ENCODE measurements at regions not wholly inside any gene's neighbourhood (a gene's known extent, or its start where the extent isn't known, plus 50 kb on each side); places are given as distances from the start of the nearest gene placed in this dataset.

- POLR2A ChIA-PET: no interaction called here
- Histone ChIP-seq H4K20me1 (ENCODE audit: insufficient read depth) (no peaks in the 10 kb centered on the region), H3K4me3 (ENCODE audit: low read depth in 2 of 2, low read length in 1 of 2) (no peak overlapping the region), H3K9ac (no peak overlapping the region), H3K79me2 (ENCODE audit: insufficient read depth) (no peaks in the 10 kb centered on the region), H3K4me2 (no peak overlapping the region), H3K9me2 (no peaks in the 10 kb centered on the region), H2AFZ (ENCODE audit: low read depth) (no peak overlapping the region), H3K36me3 (replicated peaks in 1 of 2; ENCODE audit: control insufficient read depth in 1 of 2, insufficient read depth in 2 of 2, low read length in 1 of 2) (no peaks in the 10 kb centered on the region), H3K27me3 (ENCODE audit: insufficient read depth) (no peaks in the 10 kb centered on the region), H3K4me1 (ENCODE audit: control insufficient read depth in 1 of 2, insufficient read depth in 2 of 2, low read depth in 1 of 2, low read length in 1 of 2) (no peaks in the 10 kb centered on the region), H3K9me3 (no peaks in the 10 kb centered on the region), H3K27ac (ENCODE audit: low read depth in 2 of 2, low read length in 1 of 2) (no peak overlapping the region), H3F3A (replicated peaks; ENCODE audit: insufficient read depth) (no peaks in the 10 kb centered on the region)
- no peak for TF ChIP-seq MEF2A (IDR thresholded peaks at IDR 0.05; ENCODE audit: borderline replicate concordance, low read depth)
- no peak for TF ChIP-seq YY1 (IDR thresholded peaks at IDR 0.05; ENCODE audit: low read depth)
- TF ChIP-seq CHD2 (IDR thresholded peaks at IDR 0.05; ENCODE audit: low read length, partially characterized antibody): no peak
- TF ChIP-seq, protein P1, sequence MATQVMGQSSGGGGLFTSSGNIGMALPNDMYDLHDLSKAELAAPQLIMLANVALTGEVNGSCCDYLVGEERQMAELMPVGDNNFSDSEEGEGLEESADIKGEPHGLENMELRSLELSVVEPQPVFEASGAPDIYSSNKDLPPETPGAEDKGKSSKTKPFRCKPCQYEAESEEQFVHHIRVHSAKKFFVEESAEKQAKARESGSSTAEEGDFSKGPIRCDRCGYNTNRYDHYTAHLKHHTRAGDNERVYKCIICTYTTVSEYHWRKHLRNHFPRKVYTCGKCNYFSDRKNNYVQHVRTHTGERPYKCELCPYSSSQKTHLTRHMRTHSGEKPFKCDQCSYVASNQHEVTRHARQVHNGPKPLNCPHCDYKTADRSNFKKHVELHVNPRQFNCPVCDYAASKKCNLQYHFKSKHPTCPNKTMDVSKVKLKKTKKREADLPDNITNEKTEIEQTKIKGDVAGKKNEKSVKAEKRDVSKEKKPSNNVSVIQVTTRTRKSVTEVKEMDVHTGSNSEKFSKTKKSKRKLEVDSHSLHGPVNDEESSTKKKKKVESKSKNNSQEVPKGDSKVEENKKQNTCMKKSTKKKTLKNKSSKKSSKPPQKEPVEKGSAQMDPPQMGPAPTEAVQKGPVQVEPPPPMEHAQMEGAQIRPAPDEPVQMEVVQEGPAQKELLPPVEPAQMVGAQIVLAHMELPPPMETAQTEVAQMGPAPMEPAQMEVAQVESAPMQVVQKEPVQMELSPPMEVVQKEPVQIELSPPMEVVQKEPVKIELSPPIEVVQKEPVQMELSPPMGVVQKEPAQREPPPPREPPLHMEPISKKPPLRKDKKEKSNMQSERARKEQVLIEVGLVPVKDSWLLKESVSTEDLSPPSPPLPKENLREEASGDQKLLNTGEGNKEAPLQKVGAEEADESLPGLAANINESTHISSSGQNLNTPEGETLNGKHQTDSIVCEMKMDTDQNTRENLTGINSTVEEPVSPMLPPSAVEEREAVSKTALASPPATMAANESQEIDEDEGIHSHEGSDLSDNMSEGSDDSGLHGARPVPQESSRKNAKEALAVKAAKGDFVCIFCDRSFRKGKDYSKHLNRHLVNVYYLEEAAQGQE (IDR thresholded peaks at IDR 0.05; ENCODE audit: low read depth, low read length): no peak
- no peak for TF ChIP-seq EP300 (IDR thresholded peaks at IDR 0.05; ENCODE audit: borderline replicate concordance in 1 of 2, low read depth in 1 of 2, low read length in 1 of 2)
- TF ChIP-seq IRF3 (IDR thresholded peaks at IDR 0.05; ENCODE audit: low read depth, low read length): no peak
- TF ChIP-seq MXI1 (IDR thresholded peaks at IDR 0.05; ENCODE audit: low read depth, low read length): no peak
- TF ChIP-seq FOSL2 (IDR thresholded peaks at IDR 0.05; ENCODE audit: borderline replicate concordance, low read depth): no peak
- no peak for TF ChIP-seq RAD21 (IDR thresholded peaks at IDR 0.05; ENCODE audit: low read length)
- TF ChIP-seq, protein P2, sequence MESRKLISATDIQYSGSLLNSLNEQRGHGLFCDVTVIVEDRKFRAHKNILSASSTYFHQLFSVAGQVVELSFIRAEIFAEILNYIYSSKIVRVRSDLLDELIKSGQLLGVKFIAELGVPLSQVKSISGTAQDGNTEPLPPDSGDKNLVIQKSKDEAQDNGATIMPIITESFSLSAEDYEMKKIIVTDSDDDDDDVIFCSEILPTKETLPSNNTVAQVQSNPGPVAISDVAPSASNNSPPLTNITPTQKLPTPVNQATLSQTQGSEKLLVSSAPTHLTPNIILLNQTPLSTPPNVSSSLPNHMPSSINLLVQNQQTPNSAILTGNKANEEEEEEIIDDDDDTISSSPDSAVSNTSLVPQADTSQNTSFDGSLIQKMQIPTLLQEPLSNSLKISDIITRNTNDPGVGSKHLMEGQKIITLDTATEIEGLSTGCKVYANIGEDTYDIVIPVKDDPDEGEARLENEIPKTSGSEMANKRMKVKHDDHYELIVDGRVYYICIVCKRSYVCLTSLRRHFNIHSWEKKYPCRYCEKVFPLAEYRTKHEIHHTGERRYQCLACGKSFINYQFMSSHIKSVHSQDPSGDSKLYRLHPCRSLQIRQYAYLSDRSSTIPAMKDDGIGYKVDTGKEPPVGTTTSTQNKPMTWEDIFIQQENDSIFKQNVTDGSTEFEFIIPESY (IDR thresholded peaks at IDR 0.05; ENCODE audit: borderline replicate concordance, low read depth): no peak
- TF ChIP-seq EZH2phosphoT487 (IDR thresholded peaks at IDR 0.05; ENCODE audit: borderline replicate concordance, low read depth): no peak
- TF ChIP-seq, protein P3, sequence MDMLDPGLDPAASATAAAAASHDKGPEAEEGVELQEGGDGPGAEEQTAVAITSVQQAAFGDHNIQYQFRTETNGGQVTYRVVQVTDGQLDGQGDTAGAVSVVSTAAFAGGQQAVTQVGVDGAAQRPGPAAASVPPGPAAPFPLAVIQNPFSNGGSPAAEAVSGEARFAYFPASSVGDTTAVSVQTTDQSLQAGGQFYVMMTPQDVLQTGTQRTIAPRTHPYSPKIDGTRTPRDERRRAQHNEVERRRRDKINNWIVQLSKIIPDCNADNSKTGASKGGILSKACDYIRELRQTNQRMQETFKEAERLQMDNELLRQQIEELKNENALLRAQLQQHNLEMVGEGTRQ (IDR thresholded peaks at IDR 0.05; ENCODE audit: borderline replicate concordance, low read depth, low read length): no peak
- TF ChIP-seq SMC3 (IDR thresholded peaks at IDR 0.05; ENCODE audit: low read depth, low read length): no peak
- no peak for TF ChIP-seq TAF1 (IDR thresholded peaks at IDR 0.05; ENCODE audit: borderline replicate concordance, low read depth, low read length)
- TF ChIP-seq GABPA (IDR thresholded peaks at IDR 0.05; ENCODE audit: low read depth): no peak
- TF ChIP-seq GATA2 (CRISPR knock-in tag; IDR thresholded peaks at IDR 0.05): no peak
- TF ChIP-seq CTCF (IDR thresholded peaks at IDR 0.05): no peak
- TF ChIP-seq RXRA (IDR thresholded peaks at IDR 0.05; ENCODE audit: borderline replicate concordance, low read depth): no peak
- TF ChIP-seq RFX5 (IDR thresholded peaks at IDR 0.05; ENCODE audit: low read length): no peak
- no peak for DNase-seq
- CTCF ChIA-PET: no interaction called here
Measured at GRCh38 chr12:97628962-97629361, 166.4 kb downstream of the RMST start.

All from SK-N-SH (cell line).